ENCODE measurements at regions not wholly inside any gene's neighbourhood (a gene's known extent, or its start where the extent isn't known, plus 50 kb on each side); places are given as distances from the start of the nearest gene placed in this dataset.

DNA sequence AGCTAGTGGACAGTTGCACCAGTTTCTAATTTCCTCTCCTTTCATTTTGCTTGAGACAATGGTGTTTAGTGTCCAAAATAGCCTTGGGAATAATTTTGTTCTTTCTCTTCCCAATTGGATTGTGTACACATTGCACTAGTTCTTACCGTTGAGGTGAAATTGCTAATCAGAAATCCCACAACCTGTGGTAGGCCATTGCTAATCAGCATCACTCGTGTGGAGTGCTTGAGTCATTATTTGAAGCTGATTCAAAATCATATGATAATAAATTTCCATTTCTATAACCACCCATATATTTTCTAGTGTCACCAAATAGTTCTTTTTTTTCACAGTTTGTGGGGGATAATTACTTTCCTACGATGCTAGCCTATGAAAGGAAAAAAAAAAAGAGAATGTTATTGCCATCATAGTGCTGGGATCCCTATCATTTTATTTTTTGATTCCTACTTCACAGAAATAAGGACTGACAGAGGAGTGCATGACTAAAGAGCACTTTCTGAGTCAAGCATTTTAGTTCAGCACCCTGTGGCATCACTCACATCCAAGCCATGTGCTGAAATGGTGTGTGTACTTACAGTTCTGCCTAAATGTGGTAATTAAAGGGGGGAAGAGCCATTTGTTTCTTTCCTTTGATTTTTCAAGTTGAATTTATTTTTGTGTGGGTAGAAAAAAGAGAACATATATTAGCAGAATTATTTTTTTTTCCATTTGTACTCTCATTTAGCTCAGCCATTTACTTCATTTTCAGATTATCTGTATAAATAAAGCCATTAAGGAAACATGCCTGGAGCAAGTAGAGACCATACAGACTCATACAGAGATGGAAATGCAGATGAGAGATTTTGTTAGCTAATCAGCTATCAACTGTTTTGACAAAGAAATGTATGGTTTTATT is 108.0 kb upstream of the MEIS2 start:
- no peak for TF ChIP-seq POLR2A (IDR thresholded peaks at IDR 0.05; ENCODE audit: low read depth, low read length)
- TF ChIP-seq POLR2AphosphoS5 (IDR thresholded peaks at IDR 0.05; ENCODE audit: low read depth, low read length), result no peak
- TF ChIP-seq TAF1 (IDR thresholded peaks at IDR 0.05; ENCODE audit: borderline replicate concordance, low read depth, low read length), result no peak
